ENCODE measurements at regions not wholly inside any gene's neighbourhood (a gene's known extent, or its start where the extent isn't known, plus 50 kb on each side); places are given as distances from the start of the nearest gene placed in this dataset.

DNA sequence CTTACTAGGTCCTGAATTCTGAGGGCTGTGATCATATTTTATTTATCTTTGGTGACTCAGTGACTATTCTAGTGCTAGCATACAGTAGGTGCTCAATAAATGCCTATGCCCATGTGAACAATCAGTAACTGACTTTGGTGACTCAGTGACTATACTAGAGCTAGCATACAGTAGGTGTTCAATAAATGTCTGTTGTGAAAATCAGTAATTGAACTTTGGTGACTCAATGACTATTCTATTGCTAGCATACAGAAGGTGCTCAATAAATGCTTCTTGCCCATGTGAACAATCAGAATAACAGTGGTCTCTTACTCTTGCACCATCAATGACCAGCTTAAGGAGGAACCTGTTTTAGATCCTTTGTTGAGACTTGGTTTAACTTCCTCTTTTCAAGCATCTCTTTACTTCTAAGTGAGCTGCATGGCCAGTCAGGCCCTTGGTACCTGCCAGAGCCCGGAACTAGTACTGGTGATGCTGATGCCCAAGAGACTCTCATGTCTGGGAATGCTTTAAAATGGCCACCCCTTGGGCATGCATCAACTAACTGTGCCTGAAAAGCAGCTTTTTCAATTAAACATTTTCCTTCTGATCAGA, 214.9 kb upstream of the SPRED2 start:
- peaks cover 2% of the 10 kb centered on the region for H3K27me3 Mint-ChIP-seq
- no peak overlapping the region for H3K27ac Mint-ChIP-seq
- POLR2A ChIA-PET, result no interaction called here
- no peaks in the 10 kb centered on the region for H3K9me3 Mint-ChIP-seq
- H3K4me3 Mint-ChIP-seq, result no peak overlapping the region
- no peak for ATAC-seq (ENCODE audit: low read depth)
- DNase-seq, result no peak
- H3K4me1 Mint-ChIP-seq, result no peaks in the 10 kb centered on the region
- H3K36me3 Mint-ChIP-seq, result no peaks in the 10 kb centered on the region

- ATAC-seq (ENCODE audit: low read depth) (no peak), DNase-seq (no peak)
- H3K36me3 Mint-ChIP-seq, result no peaks in the 10 kb centered on the region
- peaks cover 8% of the 10 kb centered on the region for H3K27me3 Mint-ChIP-seq
- no peak overlapping the region for H3K4me3 Mint-ChIP-seq
- H3K4me1 Mint-ChIP-seq, result peaks cover 4% of the 10 kb centered on the region
- no peak overlapping the region for H3K27ac Mint-ChIP-seq
- H3K9me3 Mint-ChIP-seq, result no peaks in the 10 kb centered on the region
- POLR2A ChIA-PET, result no interaction called here
Observed at GRCh38 chr2:65640793-65641103, 208.3 kb upstream of the SPRED2 start.

DNA sequence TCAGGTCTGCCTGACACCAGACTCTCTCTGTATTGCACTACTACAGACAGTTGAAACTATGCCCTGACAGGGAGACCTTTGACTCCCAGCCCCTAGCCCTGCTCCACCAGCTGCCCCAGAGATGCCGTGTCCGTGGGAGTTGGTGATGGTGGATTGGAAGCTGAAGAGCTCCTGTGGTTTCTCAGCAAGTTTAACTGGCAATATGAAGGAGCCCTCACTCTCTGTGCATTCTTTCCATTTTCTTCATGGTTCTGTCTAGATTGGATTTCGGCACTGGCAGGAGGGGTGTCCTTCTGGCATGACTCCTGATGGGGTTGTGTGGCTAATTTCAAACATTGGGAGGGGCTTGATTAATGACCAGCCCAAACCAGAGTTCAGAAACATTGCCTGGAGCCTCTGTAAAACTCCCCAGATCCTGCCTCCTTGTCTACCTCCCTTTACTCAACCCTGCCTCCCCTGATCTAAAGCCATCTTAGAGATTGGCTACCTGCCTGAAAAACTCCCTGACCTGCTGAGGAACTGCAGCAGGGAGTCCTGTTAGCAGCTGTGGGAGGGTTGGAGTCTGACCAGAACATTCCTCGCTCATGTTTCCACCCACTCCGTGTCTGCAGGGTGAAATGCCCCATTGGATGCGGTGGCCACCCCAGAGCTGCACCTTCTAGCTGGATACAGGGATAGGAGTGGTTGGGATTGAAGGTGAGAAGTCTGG, 206.9 kb upstream of the SPRED2 start:
- ATAC-seq (ENCODE audit: low read depth) (no peak), DNase-seq (no peak)
- Mint-ChIP-seq H3K9me3 (no peaks in the 10 kb centered on the region), H3K36me3 (no peaks in the 10 kb centered on the region), H3K27ac (no peak overlapping the region), H3K4me3 (no peak overlapping the region), H3K27me3 (peaks cover 8% of the 10 kb centered on the region), H3K4me1 (peaks cover 4% of the 10 kb centered on the region)
- POLR2A ChIA-PET, result no interaction called here

GRCh38 chr2:65638443-65638842, 206.0 kb upstream of the SPRED2 start:
- Mint-ChIP-seq H3K4me3 (no peak overlapping the region), H3K27me3 (peaks cover 8% of the 10 kb centered on the region), H3K36me3 (no peaks in the 10 kb centered on the region), H3K27ac (no peak overlapping the region), H3K4me1 (peaks cover 4% of the 10 kb centered on the region), H3K9me3 (no peaks in the 10 kb centered on the region)
- ATAC-seq (ENCODE audit: low read depth), result no peak
- POLR2A ChIA-PET, result no interaction called here
- no peak for DNase-seq

- ATAC-seq (ENCODE audit: low read depth) (no peak), DNase-seq (no peak)
- Mint-ChIP-seq H3K9me3 (no peaks in the 10 kb centered on the region), H3K4me1 (peaks cover 4% of the 10 kb centered on the region), H3K27ac (no peak overlapping the region), H3K36me3 (no peaks in the 10 kb centered on the region), H3K27me3 (peaks cover 8% of the 10 kb centered on the region), H3K4me3 (no peak overlapping the region)
- POLR2A ChIA-PET, result no interaction called here
Observed at GRCh38 chr2:65636813-65637483, 204.5 kb upstream of the SPRED2 start.

DNA sequence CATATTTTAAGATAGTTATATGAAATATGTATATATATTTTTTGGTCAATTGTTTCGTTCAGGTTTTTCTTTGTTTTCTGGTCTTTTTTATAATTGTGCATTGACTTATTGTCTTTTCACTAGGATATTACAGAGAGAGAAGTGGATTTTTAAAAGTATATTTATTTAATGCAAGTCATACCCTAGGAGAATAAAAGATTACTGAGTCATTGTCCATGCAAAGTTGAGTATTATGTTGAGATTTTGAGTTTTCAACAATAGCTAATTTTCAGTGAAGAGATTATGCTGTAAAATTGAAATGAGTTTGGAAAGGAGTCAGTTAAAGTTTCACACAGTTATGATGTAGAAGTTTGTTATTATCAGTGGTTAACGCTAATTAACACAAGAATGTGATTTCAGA, 203.6 kb upstream of the SPRED2 start:
- Mint-ChIP-seq H3K4me3 (no peak overlapping the region), H3K9me3 (no peaks in the 10 kb centered on the region), H3K36me3 (no peaks in the 10 kb centered on the region)

DNA sequence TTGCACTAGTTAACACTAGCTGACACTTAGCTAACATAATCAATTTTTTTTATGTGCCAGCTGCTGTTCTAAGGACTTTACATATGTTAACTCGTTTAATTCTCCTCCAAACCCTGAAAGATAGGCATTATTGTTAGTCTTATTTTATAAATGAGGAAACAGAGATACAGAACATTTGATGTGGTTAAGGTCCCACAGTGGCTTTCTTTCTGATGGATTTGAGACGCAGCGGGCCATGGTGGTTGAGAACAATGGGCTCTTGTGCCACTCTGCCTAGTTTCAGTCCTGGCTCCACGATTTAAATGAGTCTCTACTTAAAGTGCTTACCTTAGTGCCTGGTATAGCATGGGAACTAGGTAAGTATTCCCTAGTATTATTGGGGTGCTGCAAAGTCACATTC, 201.9 kb upstream of the SPRED2 start:
- POLR2A ChIA-PET, result no interaction called here
- H3K4me3 Mint-ChIP-seq, result no peak overlapping the region
- ATAC-seq (ENCODE audit: low read depth) (no peak), DNase-seq (no peak)
- H3K27ac Mint-ChIP-seq, result no peak overlapping the region
- H3K4me1 Mint-ChIP-seq, result no peaks in the 10 kb centered on the region
- no peaks in the 10 kb centered on the region for H3K36me3 Mint-ChIP-seq
- H3K9me3 Mint-ChIP-seq, result no peaks in the 10 kb centered on the region
- H3K27me3 Mint-ChIP-seq, result peaks cover 8% of the 10 kb centered on the region

More for the DNA sequence above, 203.6 kb upstream of the SPRED2 start:
- POLR2A ChIA-PET, result no interaction called here
- Mint-ChIP-seq H3K27me3 (peaks cover 8% of the 10 kb centered on the region), H3K27ac (no peak overlapping the region), H3K4me1 (peaks cover 4% of the 10 kb centered on the region)
- no peak for DNase-seq
- ATAC-seq (ENCODE audit: low read depth), result no peak

- POLR2A ChIA-PET, result no interaction called here
Observed at GRCh38 chr2:65630643-65631042, 198.2 kb upstream of the SPRED2 start.

GRCh38 chr2:65628156-65628555, 195.8 kb upstream of the SPRED2 start:
- DNase-seq (no peak), ATAC-seq (ENCODE audit: low read depth) (no peak)
- Mint-ChIP-seq H3K36me3 (no peaks in the 10 kb centered on the region), H3K27ac (no peak overlapping the region), H3K4me3 (no peak overlapping the region), H3K4me1 (peaks cover 4% of the 10 kb centered on the region), H3K9me3 (no peaks in the 10 kb centered on the region), H3K27me3 (peaks cover 10% of the 10 kb centered on the region)
- POLR2A ChIA-PET, result no interaction called here

More at GRCh38 chr2:65630643-65631042, 198.2 kb upstream of the SPRED2 start:
- Mint-ChIP-seq H3K4me1 (no peaks in the 10 kb centered on the region), H3K27ac (no peak overlapping the region), H3K36me3 (no peaks in the 10 kb centered on the region), H3K9me3 (no peaks in the 10 kb centered on the region), H3K27me3 (peaks cover 8% of the 10 kb centered on the region), H3K4me3 (no peak overlapping the region)
- no peak for DNase-seq
- no peak for ATAC-seq (ENCODE audit: low read depth)

GRCh38 chr2:65626831-65627230, 194.4 kb upstream of the SPRED2 start:
- no peak overlapping the region for H3K4me3 Mint-ChIP-seq
- POLR2A ChIA-PET, result no interaction called here

GRCh38 chr2:65625982-65626381, 193.6 kb upstream of the SPRED2 start:
- ATAC-seq (ENCODE audit: low read depth) (no peak), DNase-seq (no peak)
- Mint-ChIP-seq H3K27me3 (peaks cover 23% of the 10 kb centered on the region), H3K36me3 (no peaks in the 10 kb centered on the region), H3K4me1 (peaks cover 11% of the 10 kb centered on the region), H3K9me3 (no peaks in the 10 kb centered on the region), H3K4me3 (no peak overlapping the region), H3K27ac (no peak overlapping the region)
- POLR2A ChIA-PET, result no interaction called here

More at GRCh38 chr2:65626831-65627230, 194.4 kb upstream of the SPRED2 start:
- H3K27me3 Mint-ChIP-seq, result peaks cover 23% of the 10 kb centered on the region
- H3K4me1 Mint-ChIP-seq, result peaks cover 11% of the 10 kb centered on the region
- no peak overlapping the region for H3K27ac Mint-ChIP-seq
- H3K9me3 Mint-ChIP-seq, result no peaks in the 10 kb centered on the region
- H3K36me3 Mint-ChIP-seq, result no peaks in the 10 kb centered on the region
- DNase-seq, result no peak
- no peak for ATAC-seq (ENCODE audit: low read depth)

DNA sequence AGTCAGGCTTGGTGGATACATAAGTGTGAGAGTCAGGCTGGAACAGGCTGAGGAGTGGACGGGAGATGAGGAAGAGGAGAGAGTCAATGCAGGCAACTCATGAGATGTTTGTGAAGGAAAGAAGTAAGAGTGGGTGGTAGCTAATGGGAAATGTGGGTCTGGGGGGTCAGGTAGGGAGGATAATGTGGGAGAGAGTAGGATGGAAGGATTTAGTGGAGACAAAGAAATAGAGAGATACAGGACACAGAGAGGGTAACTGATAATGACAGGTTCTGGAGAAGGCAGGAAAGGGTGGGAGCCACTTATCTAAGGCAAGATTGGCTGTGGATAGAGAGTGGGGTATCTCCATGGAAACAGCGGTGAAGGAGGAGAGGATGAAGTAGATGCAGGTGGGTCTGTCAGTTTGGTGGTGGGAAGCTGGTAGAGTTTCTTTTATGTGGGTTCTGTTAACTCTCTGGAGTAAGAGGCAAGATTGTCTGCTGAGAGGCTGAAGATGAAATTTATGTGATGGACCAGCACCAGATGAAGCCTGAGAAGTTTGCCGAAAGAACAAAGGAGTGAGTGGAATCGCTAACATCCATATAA, 190.6 kb upstream of the SPRED2 start:
- Mint-ChIP-seq H3K4me3 (no peak overlapping the region), H3K27ac (peak overlapping the region; percentile 1), H3K27me3 (peaks cover 22% of the 10 kb centered on the region), H3K36me3 (no peaks in the 10 kb centered on the region), H3K4me1 (peaks cover 11% of the 10 kb centered on the region), H3K9me3 (no peaks in the 10 kb centered on the region)
- ATAC-seq (ENCODE audit: low read depth) (no peak), DNase-seq (no peak)
- POLR2A ChIA-PET, result no interaction called here

GRCh38 chr2:65622499-65622898, 190.1 kb upstream of the SPRED2 start:
- H3K9me3 Mint-ChIP-seq, result no peaks in the 10 kb centered on the region
- ATAC-seq (ENCODE audit: low read depth) (no peak), DNase-seq (no peak)
- peaks cover 11% of the 10 kb centered on the region for H3K4me1 Mint-ChIP-seq
- H3K36me3 Mint-ChIP-seq, result no peaks in the 10 kb centered on the region
- peaks cover 22% of the 10 kb centered on the region for H3K27me3 Mint-ChIP-seq
- H3K27ac Mint-ChIP-seq, result no peak overlapping the region
- no peak overlapping the region for H3K4me3 Mint-ChIP-seq
- POLR2A ChIA-PET, result no interaction called here

- POLR2A ChIA-PET, result no interaction called here
- Mint-ChIP-seq H3K36me3 (no peaks in the 10 kb centered on the region), H3K27ac (no peak overlapping the region), H3K9me3 (no peaks in the 10 kb centered on the region), H3K27me3 (peaks cover 18% of the 10 kb centered on the region), H3K4me1 (peaks cover 11% of the 10 kb centered on the region), H3K4me3 (no peak overlapping the region)
- ATAC-seq (ENCODE audit: low read depth), result no peak
- no peak for DNase-seq
Observed at GRCh38 chr2:65620524-65620923, 188.1 kb upstream of the SPRED2 start.

Measured in activated naive CD8-positive, alpha-beta T cell treated with anti-CD3 and anti-CD28 coated beads, Interleukin-2, amount 10 ng/mL, durations not matched to agents 7 days and 5 days (primary cell).